ENCODE measurements at regions not wholly inside any gene's neighbourhood (a gene's known extent, or its start where the extent isn't known, plus 50 kb on each side); places are given as distances from the start of the nearest gene placed in this dataset.

DNA sequence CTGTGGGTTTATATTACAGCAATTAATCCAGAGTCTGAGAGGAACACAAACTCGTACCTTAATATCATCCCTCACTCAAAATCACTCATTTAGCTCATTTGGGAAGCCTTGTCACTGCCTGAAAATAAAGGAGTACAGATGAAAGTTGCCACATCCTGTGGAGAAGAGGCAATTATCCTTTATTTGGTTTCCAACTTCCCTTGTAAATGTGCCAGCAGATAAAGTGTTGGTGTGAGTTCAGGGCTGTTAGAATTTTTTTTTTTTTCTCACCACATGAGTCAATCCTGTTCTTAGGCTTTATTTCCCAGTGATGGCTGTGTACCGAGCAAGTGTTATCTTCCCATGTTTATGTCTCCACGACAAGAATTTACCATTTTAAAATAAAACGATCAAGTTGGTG lies 99.0 kb upstream of the SMIM30 start:
- H3K4me3 ChIP-seq, result no peak overlapping the region
- no peaks in the 10 kb centered on the region for H3K9me3 ChIP-seq
- WGBS, 2 donors (ENCODE audit: low coverage in 1 of 2), result 19 to 22% methylated on average over 4 of the region's 4 CpGs
- H3K4me1 ChIP-seq, result no peaks in the 10 kb centered on the region
- TF ChIP-seq EP300 (IDR thresholded peaks at IDR 0.05; ENCODE audit: low read depth), result no peak
- TF ChIP-seq CTCF (IDR thresholded peaks at IDR 0.05), result no peak
- no peak for TF ChIP-seq POLR2A (IDR thresholded peaks at IDR 0.05)
- no peak for TF ChIP-seq POLR2AphosphoS5 (IDR thresholded peaks at IDR 0.05)
- no peaks in the 10 kb centered on the region for H3K27me3 ChIP-seq
- intact Hi-C loops (cut with DNase I; ENCODE audit: low total_unique reads) (no loop called here), in situ Hi-C loops (cut with MboI; ENCODE audit: low pct_ligation_motif_present in 1 of 4, low pct_unique_long_range_greater_than_20kb in 1 of 4, low sequenced_read_pairs in 3 of 4) (no loop called here)
- H3K36me3 ChIP-seq, result no peaks in the 10 kb centered on the region
- no peak overlapping the region for H3K27ac ChIP-seq
- DNase-seq, result no peak

- no peak for TF ChIP-seq CTCF (IDR thresholded peaks at IDR 0.05)
- no peak for TF ChIP-seq EP300 (IDR thresholded peaks at IDR 0.05; ENCODE audit: low read depth)
- TF ChIP-seq POLR2AphosphoS5 (IDR thresholded peaks at IDR 0.05), result no peak
- TF ChIP-seq POLR2A (IDR thresholded peaks at IDR 0.05), result no peak
- H3K27ac ChIP-seq, result no peak overlapping the region
- H3K27me3 ChIP-seq, result no peaks in the 10 kb centered on the region
- in situ Hi-C loops (cut with MboI; ENCODE audit: low pct_ligation_motif_present in 1 of 4, low pct_unique_long_range_greater_than_20kb in 1 of 4, low sequenced_read_pairs in 3 of 4) (no loop called here), intact Hi-C loops (cut with DNase I; ENCODE audit: low total_unique reads) (no loop called here)
- no peaks in the 10 kb centered on the region for H3K4me1 ChIP-seq
- no peaks in the 10 kb centered on the region for H3K36me3 ChIP-seq
- WGBS, 2 donors (ENCODE audit: low coverage in 1 of 2), result 71 to 75% methylated on average over 1 of the region's 1 CpG
- no peak for DNase-seq
- H3K9me3 ChIP-seq, result no peaks in the 10 kb centered on the region
- no peak overlapping the region for H3K4me3 ChIP-seq
Measured at GRCh38 chr7:113216038-113216437, 97.7 kb upstream of the SMIM30 start.

DNA sequence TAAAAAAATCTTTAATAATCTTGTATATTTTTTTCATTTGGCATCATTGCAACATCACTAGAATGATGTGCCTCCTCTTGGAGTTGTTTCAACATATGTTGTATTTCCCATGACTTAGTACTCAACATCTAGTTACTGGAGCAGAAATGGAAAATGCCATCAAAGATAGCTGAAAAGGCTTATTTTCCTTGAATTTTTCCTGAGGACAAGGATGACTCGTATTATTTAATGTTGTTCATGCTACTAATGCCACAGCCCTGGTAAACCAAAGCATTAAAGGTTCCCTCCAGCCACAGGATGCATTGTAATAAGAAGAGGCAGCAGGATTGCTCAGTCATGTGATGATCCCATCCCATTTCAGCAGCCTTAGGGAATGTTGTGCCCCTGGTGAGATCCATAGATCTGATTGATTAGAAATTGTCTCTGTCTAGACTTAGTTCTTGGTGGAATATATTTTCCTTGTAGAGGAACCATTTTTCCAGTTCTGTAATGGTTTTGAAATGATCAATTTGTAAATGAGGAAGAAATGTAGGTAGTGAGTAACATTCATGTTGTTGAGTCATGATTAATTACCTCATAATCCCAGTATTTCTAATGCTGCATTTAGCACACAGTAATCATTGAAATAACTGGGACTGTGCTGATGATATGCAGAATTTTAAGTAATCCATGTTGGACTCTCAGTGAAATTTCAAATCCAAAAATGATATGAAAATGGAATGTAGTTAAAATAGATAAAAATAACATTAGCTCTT lies 91.3 kb upstream of the SMIM30 start:
- no peaks in the 10 kb centered on the region for H3K4me1 ChIP-seq
- in situ Hi-C loops (cut with MboI; ENCODE audit: low pct_ligation_motif_present in 1 of 4, low pct_unique_long_range_greater_than_20kb in 1 of 4, low sequenced_read_pairs in 3 of 4) (no loop called here), intact Hi-C loops (cut with DNase I; ENCODE audit: low total_unique reads) (no loop called here)
- TF ChIP-seq POLR2A (IDR thresholded peaks at IDR 0.05), result no peak
- TF ChIP-seq CTCF (IDR thresholded peaks at IDR 0.05), result no peak
- TF ChIP-seq POLR2AphosphoS5 (IDR thresholded peaks at IDR 0.05), result no peak
- no peak for TF ChIP-seq EP300 (IDR thresholded peaks at IDR 0.05; ENCODE audit: low read depth)
- DNase-seq, result no peak
- H3K4me3 ChIP-seq, result no peak overlapping the region
- no peak overlapping the region for H3K27ac ChIP-seq
- H3K27me3 ChIP-seq, result no peaks in the 10 kb centered on the region
- H3K36me3 ChIP-seq, result no peaks in the 10 kb centered on the region
- H3K9me3 ChIP-seq, result no peaks in the 10 kb centered on the region
- WGBS, 2 donors (ENCODE audit: low coverage in 1 of 2), result 79 to 83% methylated on average over 1 of the region's 1 CpG

- Histone ChIP-seq H3K4me3 (no peak overlapping the region), H3K4me1 (no peaks in the 10 kb centered on the region), H3K9me3 (no peaks in the 10 kb centered on the region), H3K27me3 (peaks cover 3% of the 10 kb centered on the region), H3K36me3 (no peaks in the 10 kb centered on the region), H3K27ac (no peak overlapping the region)
- intact Hi-C loops (cut with DNase I; ENCODE audit: low total_unique reads), result no loop called here
- in situ Hi-C loops (cut with MboI; ENCODE audit: low pct_ligation_motif_present in 1 of 4, low pct_unique_long_range_greater_than_20kb in 1 of 4, low sequenced_read_pairs in 3 of 4), result no loop called here
- no peak for DNase-seq
- no peak for TF ChIP-seq EP300 (IDR thresholded peaks at IDR 0.05; ENCODE audit: low read depth)
- no peak for TF ChIP-seq POLR2AphosphoS5 (IDR thresholded peaks at IDR 0.05)
- TF ChIP-seq CTCF (IDR thresholded peaks at IDR 0.05), result no peak
- TF ChIP-seq POLR2A (IDR thresholded peaks at IDR 0.05), result no peak
- WGBS, 2 donors (ENCODE audit: low coverage in 1 of 2), result 27 to 72% methylated on average over 1 to 2 of the region's 2 CpGs
Measured at GRCh38 chr7:113207931-113208330, 89.6 kb upstream of the SMIM30 start.

Measured in transverse colon (tissue), 4 donors.